ENCODE measurements at regions not wholly inside any gene's neighbourhood (a gene's known extent, or its start where the extent isn't known, plus 50 kb on each side); places are given as distances from the start of the nearest gene placed in this dataset.

- H3K27ac ChIP-seq (ENCODE audit: extremely low read length, insufficient read depth, low read length): no peak overlapping the region
- in situ Hi-C loops (cut with HindIII; ENCODE audit: extremely low pct_ligation_motif_present, low pct_unique_long_range_greater_than_20kb): no loop called here
- ChIA-PET POLR2A (no interaction called here), CTCF (ENCODE audit: low intra/inter-chr PET ratio, low total read pairs) (no interaction called here)
- H3K4me1 ChIP-seq (ENCODE audit: insufficient read depth, low read length): no peaks in the 10 kb centered on the region
- H3K4me2 ChIP-seq (ENCODE audit: low read depth, low read length): no peak overlapping the region
- H3K27me3 ChIP-seq (ENCODE audit: control insufficient read depth in 1 of 2, insufficient read depth in 2 of 2, low read length in 2 of 2): no peaks in the 10 kb centered on the region
- H3K9me3 ChIP-seq (ENCODE audit: low read length): no peaks in the 10 kb centered on the region
- H2AFZ ChIP-seq (ENCODE audit: low read length): no peak overlapping the region
- no peak for ATAC-seq
- no peak for TF ChIP-seq KLF12 (CRISPR knock-in tag; IDR thresholded peaks at IDR 0.05; ENCODE audit: borderline replicate concordance)
- intact Hi-C loops (cut with micrococcal nuclease; ENCODE audit: unreplicated experiment): no loop called here
- H3K9ac ChIP-seq (ENCODE audit: insufficient read depth, low read depth, low read length): no peak overlapping the region
- H3K36me3 ChIP-seq (replicated peaks in 1 of 2; ENCODE audit: control insufficient read depth in 1 of 2, insufficient read depth in 2 of 2, low read length in 2 of 2): no peaks in the 10 kb centered on the region
- H4K20me1 ChIP-seq (ENCODE audit: insufficient read depth, low read length): no peaks in the 10 kb centered on the region
- no peaks in the 10 kb centered on the region for H3K79me2 ChIP-seq (ENCODE audit: insufficient read depth, low read length)
- no peak overlapping the region for H3K4me3 ChIP-seq (replicated peaks in 1 of 3; ENCODE audit: insufficient read depth in 1 of 3, low read depth in 2 of 3, low read length in 3 of 3)
- no peak for DNase-seq (ENCODE audit: low spot score)
- no peak for FAIRE-seq
- WGBS (ENCODE audit: low lambda C conversion rate): 35% methylated on average over 6 of the region's 6 CpGs
- BruUV-seq (replicated peaks): no TSS peak
Measured at GRCh38 chr6:23611776-23612381, 514.1 kb upstream of the NRSN1 start.

GRCh38 chr6:23618366-23618765 is 507.6 kb upstream of the NRSN1 start:
- no peak overlapping the region for H3K4me2 ChIP-seq (ENCODE audit: low read depth, low read length)
- H3K9me3 ChIP-seq (ENCODE audit: low read length): no peaks in the 10 kb centered on the region
- CTCF ChIA-PET (ENCODE audit: low intra/inter-chr PET ratio, low total read pairs): no interaction called here
- in situ Hi-C loops (cut with HindIII; ENCODE audit: extremely low pct_ligation_motif_present, low pct_unique_long_range_greater_than_20kb) (no loop called here), intact Hi-C loops (cut with micrococcal nuclease; ENCODE audit: unreplicated experiment) (no loop called here)
- FAIRE-seq (no peak), DNase-seq (ENCODE audit: low spot score) (no peak), ATAC-seq (no peak)
- H3K79me2 ChIP-seq (ENCODE audit: insufficient read depth, low read length): no peaks in the 10 kb centered on the region
- no peaks in the 10 kb centered on the region for H3K4me1 ChIP-seq (ENCODE audit: insufficient read depth, low read length)
- H3K9ac ChIP-seq (ENCODE audit: insufficient read depth, low read depth, low read length): no peak overlapping the region
- no peak overlapping the region for H2AFZ ChIP-seq (ENCODE audit: low read length)
- H3K4me3 ChIP-seq (replicated peaks in 1 of 3; ENCODE audit: insufficient read depth in 1 of 3, low read depth in 2 of 3, low read length in 3 of 3): no peak overlapping the region
- no TSS peak for BruUV-seq (replicated peaks)
- H3K27ac ChIP-seq (ENCODE audit: extremely low read length, insufficient read depth, low read length): no peak overlapping the region
- no peaks in the 10 kb centered on the region for H4K20me1 ChIP-seq (ENCODE audit: insufficient read depth, low read length)
- H3K27me3 ChIP-seq (ENCODE audit: control insufficient read depth in 1 of 2, insufficient read depth in 2 of 2, low read length in 2 of 2): no peaks in the 10 kb centered on the region
- no peaks in the 10 kb centered on the region for H3K36me3 ChIP-seq (replicated peaks in 1 of 2; ENCODE audit: control insufficient read depth in 1 of 2, insufficient read depth in 2 of 2, low read length in 2 of 2)
- POLR2A ChIA-PET: no interaction called here
- TF ChIP-seq SSRP1 (CRISPR knock-in tag; IDR thresholded peaks at IDR 0.05): no peak
- no peak for TF ChIP-seq CHD2 (IDR thresholded peaks at IDR 0.05; ENCODE audit: low read depth, low read length)
- TF ChIP-seq ZNF512B (CRISPR knock-in tag; IDR thresholded peaks at IDR 0.05; ENCODE audit: borderline replicate concordance): no peak
- no peak for TF ChIP-seq TEAD3 (CRISPR knock-in tag; optimal IDR thresholded peaks at IDR 0.05; ENCODE audit: borderline replicate concordance)
- no peak for TF ChIP-seq ZNF282 (IDR thresholded peaks at IDR 0.05; ENCODE audit: partially characterized antibody)
- no peak for TF ChIP-seq ZNF235 (CRISPR knock-in tag; IDR thresholded peaks at IDR 0.05; ENCODE audit: borderline replicate concordance)
- TF ChIP-seq PRDM10 (CRISPR knock-in tag; IDR thresholded peaks at IDR 0.05; ENCODE audit: low read depth): no peak
- no peak for TF ChIP-seq ZBTB46 (CRISPR knock-in tag; IDR thresholded peaks at IDR 0.05; ENCODE audit: borderline replicate concordance)
- no peak for TF ChIP-seq MTA3 (CRISPR knock-in tag; IDR thresholded peaks at IDR 0.05)

All from HepG2 (cell line).